GM21619 (cell line): ENCODE measurements at regions not wholly inside any gene's neighbourhood (a gene's known extent, or its start where the extent isn't known, plus 50 kb on each side); places are given as distances from the start of the nearest gene placed in this dataset.

Experiments
- ATAC-seq: cut with Tn5 transposase; IDR thresholded peaks from one replicate; pipeline ENCODE4 v1.9.1; 2021; ENCODE audit not compliant: unreplicated experiment

- ATAC-seq, result no peak
These were observed 301.0 kb downstream of the PTEN start for GRCh38 chr10:88164471-88164870.

GRCh38 chr10:88165849-88166271, 302.4 kb downstream of the PTEN start:
- ATAC-seq, result no peak

- ATAC-seq, result no peak
These were observed 305.0 kb downstream of the PTEN start for GRCh38 chr10:88168171-88169036.

GRCh38 chr10:88169037-88169319, 305.6 kb downstream of the PTEN start:
- no peak for ATAC-seq

GRCh38 chr10:88170628-88171027, 307.2 kb downstream of the PTEN start:
- no peak for ATAC-seq

- ATAC-seq, result no peak
These were observed 308.7 kb downstream of the PTEN start for GRCh38 chr10:88172159-88172558.

- ATAC-seq, result no peak
These were observed 311.0 kb downstream of the PTEN start for GRCh38 chr10:88174391-88174790.

GRCh38 chr10:88178758-88179157, 315.3 kb downstream of the PTEN start:
- ATAC-seq, result no peak

GRCh38 chr10:88179831-88180230, 316.4 kb downstream of the PTEN start:
- ATAC-seq, result no peak

- no peak for ATAC-seq
These were observed 318.6 kb downstream of the PTEN start for GRCh38 chr10:88181902-88182600.

- no peak for ATAC-seq
These were observed 319.1 kb downstream of the PTEN start for GRCh38 chr10:88182601-88182930.

- no peak for ATAC-seq
These were observed 321.3 kb downstream of the PTEN start for GRCh38 chr10:88184543-88185297.

GRCh38 chr10:88185830-88186229, 322.4 kb downstream of the PTEN start:
- no peak for ATAC-seq

- ATAC-seq, result no peak
These were observed 322.9 kb downstream of the PTEN start for GRCh38 chr10:88186335-88186734.

GRCh38 chr10:88187472-88187871, 324.0 kb downstream of the PTEN start:
- ATAC-seq, result no peak

GRCh38 chr10:88190123-88190522, 326.7 kb downstream of the PTEN start:
- ATAC-seq, result no peak

- no peak for ATAC-seq
These were observed 327.3 kb downstream of the PTEN start for GRCh38 chr10:88190540-88191235.

GRCh38 chr10:88193018-88193417, 329.6 kb downstream of the PTEN start:
- no peak for ATAC-seq

- ATAC-seq, result no peak
These were observed 330.8 kb downstream of the PTEN start for GRCh38 chr10:88194041-88194887.

- ATAC-seq, result no peak
These were observed 331.5 kb downstream of the PTEN start for GRCh38 chr10:88194961-88195367.
